HFFc6 (cell line): ENCODE measurements at regions not wholly inside any gene's neighbourhood (a gene's known extent, or its start where the extent isn't known, plus 50 kb on each side); places are given as distances from the start of the nearest gene placed in this dataset.

Experiments
- DNase-seq: peaks from one replicate; pipeline ENCODE4 v3.0.0-alpha.2; 2018
- H3K27ac Mint-ChIP-seq: 2 replicates; pipeline ENCODE4 v1.8.0; 2020; ENCODE audit warnings: mild to moderate bottlenecking, mixed read lengths
- H3K27me3 Mint-ChIP-seq: 2 replicates; pipeline ENCODE4 v1.8.0; 2021; ENCODE audit warnings: mild to moderate bottlenecking, moderate library complexity, mixed read lengths; ENCODE audit not compliant: insufficient read depth
- H3K36me3 Mint-ChIP-seq: 2 replicates; pipeline ENCODE4 v1.8.0; 2021; ENCODE audit warnings: low read depth, mixed read lengths
- H3K4me1 Mint-ChIP-seq: 2 replicates; pipeline ENCODE4 v1.8.0; 2020; ENCODE audit warnings: low read depth, mixed read lengths
- H3K4me3 Mint-ChIP-seq: 2 replicates; pipeline ENCODE4 v1.8.0; 2020; ENCODE audit warnings: mild to moderate bottlenecking, moderate library complexity, mixed read lengths
- H3K9me3 Mint-ChIP-seq: 2 replicates; pipeline ENCODE4 v1.8.0; 2020; ENCODE audit warnings: mild to moderate bottlenecking, mixed read lengths
- TF ChIP-seq, protein P1 (sequence below): fragments of 200-600 bp; sonication (generic); IDR thresholded peaks from 2 replicates; pipeline ENCODE4 v1.5.0; 2021; ENCODE audit warnings: antibody characterized with exemption, mild to moderate bottlenecking

GRCh38 chr2:122238006-122238559 lies 482.6 kb downstream of the TSN start:
- no peak overlapping the region for H3K4me3 Mint-ChIP-seq
- H3K9me3 Mint-ChIP-seq, result peaks cover 4% of the 10 kb centered on the region; the same call in 1 of the 2 replicates
- H3K36me3 Mint-ChIP-seq, result no peaks in the 10 kb centered on the region
- no peak for DNase-seq
- peaks cover 3% of the 10 kb centered on the region for H3K27me3 Mint-ChIP-seq
- peaks cover 6% of the 10 kb centered on the region; the same call in 1 of the 2 replicates for H3K4me1 Mint-ChIP-seq
- TF ChIP-seq, protein P1, sequence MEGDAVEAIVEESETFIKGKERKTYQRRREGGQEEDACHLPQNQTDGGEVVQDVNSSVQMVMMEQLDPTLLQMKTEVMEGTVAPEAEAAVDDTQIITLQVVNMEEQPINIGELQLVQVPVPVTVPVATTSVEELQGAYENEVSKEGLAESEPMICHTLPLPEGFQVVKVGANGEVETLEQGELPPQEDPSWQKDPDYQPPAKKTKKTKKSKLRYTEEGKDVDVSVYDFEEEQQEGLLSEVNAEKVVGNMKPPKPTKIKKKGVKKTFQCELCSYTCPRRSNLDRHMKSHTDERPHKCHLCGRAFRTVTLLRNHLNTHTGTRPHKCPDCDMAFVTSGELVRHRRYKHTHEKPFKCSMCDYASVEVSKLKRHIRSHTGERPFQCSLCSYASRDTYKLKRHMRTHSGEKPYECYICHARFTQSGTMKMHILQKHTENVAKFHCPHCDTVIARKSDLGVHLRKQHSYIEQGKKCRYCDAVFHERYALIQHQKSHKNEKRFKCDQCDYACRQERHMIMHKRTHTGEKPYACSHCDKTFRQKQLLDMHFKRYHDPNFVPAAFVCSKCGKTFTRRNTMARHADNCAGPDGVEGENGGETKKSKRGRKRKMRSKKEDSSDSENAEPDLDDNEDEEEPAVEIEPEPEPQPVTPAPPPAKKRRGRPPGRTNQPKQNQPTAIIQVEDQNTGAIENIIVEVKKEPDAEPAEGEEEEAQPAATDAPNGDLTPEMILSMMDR, result no peak
- H3K27ac Mint-ChIP-seq, result no peak overlapping the region

- no peak overlapping the region for H3K27ac Mint-ChIP-seq
- H3K4me1 Mint-ChIP-seq, result peaks cover 6% of the 10 kb centered on the region; the same call in 1 of the 2 replicates
- TF ChIP-seq, protein P1, result no peak
- peaks cover 5% of the 10 kb centered on the region for H3K27me3 Mint-ChIP-seq
- peaks cover 4% of the 10 kb centered on the region; the same call in 1 of the 2 replicates for H3K9me3 Mint-ChIP-seq
- DNase-seq, result no peak
- no peaks in the 10 kb centered on the region for H3K36me3 Mint-ChIP-seq
- H3K4me3 Mint-ChIP-seq, result no peak overlapping the region
Measured at GRCh38 chr2:122239440-122239839, 484.0 kb downstream of the TSN start.

- H3K27ac Mint-ChIP-seq, result no peak overlapping the region
- no peak overlapping the region for H3K4me3 Mint-ChIP-seq
- TF ChIP-seq, protein P1, result no peak
- no peaks in the 10 kb centered on the region; the same call in 1 of the 2 replicates for H3K9me3 Mint-ChIP-seq
- H3K27me3 Mint-ChIP-seq, result peaks cover 6% of the 10 kb centered on the region
- no peak for DNase-seq
- no peaks in the 10 kb centered on the region for H3K36me3 Mint-ChIP-seq
- H3K4me1 Mint-ChIP-seq, result no peaks in the 10 kb centered on the region
Measured at GRCh38 chr2:122244598-122245229, 489.3 kb downstream of the TSN start.

GRCh38 chr2:122249673-122250072 lies 494.2 kb downstream of the TSN start:
- no peak for DNase-seq
- Mint-ChIP-seq H3K36me3 (no peaks in the 10 kb centered on the region), H3K9me3 (no peaks in the 10 kb centered on the region), H3K27ac (no peak overlapping the region), H3K4me1 (no peaks in the 10 kb centered on the region), H3K4me3 (no peak overlapping the region), H3K27me3 (peaks cover 3% of the 10 kb centered on the region)
- TF ChIP-seq, protein P1, result no peak

DNA sequence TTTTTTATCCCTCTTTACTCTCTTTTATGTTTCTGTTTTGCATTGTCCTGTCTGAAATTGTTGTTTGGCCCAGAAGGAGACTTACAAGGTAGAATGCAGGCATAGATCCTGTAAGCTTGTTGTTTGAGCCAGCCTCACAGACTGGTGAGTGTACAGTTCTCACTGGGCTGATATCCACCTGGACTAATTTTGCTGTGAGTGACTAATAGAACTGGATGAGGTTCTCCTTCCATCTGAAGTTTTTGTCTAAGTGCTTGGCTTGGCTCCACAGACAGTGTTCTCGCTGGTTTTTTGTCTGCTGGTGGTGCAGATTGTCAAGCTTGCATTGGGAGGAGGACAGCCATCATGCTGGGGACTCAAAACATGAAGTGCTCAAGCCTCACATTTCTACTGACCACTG lies 495.7 kb downstream of the TSN start:
- Mint-ChIP-seq H3K9me3 (no peaks in the 10 kb centered on the region), H3K4me1 (no peaks in the 10 kb centered on the region), H3K27ac (no peak overlapping the region), H3K36me3 (no peaks in the 10 kb centered on the region), H3K27me3 (peaks cover 3% of the 10 kb centered on the region), H3K4me3 (no peak overlapping the region)
- no peak for DNase-seq
- TF ChIP-seq, protein P1, result no peak
